Adrenal gland (tissue), 9 donors: ENCODE measurements at regions not wholly inside any gene's neighbourhood (a gene's known extent, or its start where the extent isn't known, plus 50 kb on each side); places are given as distances from the start of the nearest gene placed in this dataset.

Experiments used
- DNase-seq, 7 donors: peaks; one replicate each; pipeline ENCODE4 v3.0.0-alpha.2; 2019 to 2020
- H3K27ac ChIP-seq, 5 donors: fragments of 200-600 bp; sonication (generic) in 4 of 5; 1 replicate in 3 of 5; 2 replicates in 2 of 5; pipeline versions ENCODE4 v1.5.1 to v1.8.0; 2016 to 2020; ENCODE audit warnings: mild to moderate bottlenecking in 1 of 5
- H3K27me3 ChIP-seq: fragments of 200-600 bp; 2 replicates; pipeline ENCODE4 v1.8.0; 2021
- H3K36me3 ChIP-seq, 2 donors: fragments of 200-600 bp; replicated peaks in 1 of 2; 1 replicate in 1 of 2; 2 replicates in 1 of 2; pipeline versions ENCODE4 v1.5.1 to v1.8.0; 2018 to 2022
- H3K4me1 ChIP-seq, 2 donors: fragments of 200-600 bp; replicated peaks in 1 of 2; 1 replicate in 1 of 2; 2 replicates in 1 of 2; pipeline versions ENCODE4 v1.5.1 to v1.8.0; 2018 to 2021
- H3K4me3 ChIP-seq, 4 donors: fragments of 200-600 bp; sonication (generic) in 3 of 4; one replicate each; pipeline ENCODE4 v1.5.1; 2016 to 2018
- H3K9me3 ChIP-seq, 3 donors: fragments of 200-600 bp; sonication (generic) in 1 of 3; replicated peaks in 1 of 3; 1 replicate in 2 of 3; 2 replicates in 1 of 3; pipeline versions ENCODE4 v1.5.1 to v1.8.0; 2016 to 2021
- CTCF ChIP-seq, 6 experiments: fragments of 450-650 bp in 4 of 6; fragments of 200-600 bp in 2 of 6; sonication (generic) in 1 of 6; IDR thresholded peaks; 1 replicate in 5 of 6; 2 replicates in 1 of 6; pipeline versions ENCODE4 v1.5.1 to v1.8.0; 2016 to 2021; ENCODE audit warnings: antibody characterized with exemption in 6 of 6, mild to moderate bottlenecking in 2 of 6, moderate library complexity in 1 of 6
- POLR2A ChIP-seq, 2 donors: fragments of 450-650 bp; IDR thresholded peaks; one replicate each; pipeline ENCODE4 v1.6.1; 2017; ENCODE audit warnings: antibody characterized with exemption in 2 of 2, mild to moderate bottlenecking in 2 of 2, moderate library complexity in 1 of 2
- WGBS, 4 donors: extraction: QIAGEN DNeasy Blood & Tissue Kit in 2 of 4; methylation state at CpG; one replicate each; pipeline versions ENCODE4 v1.1.5 to v1.1.7; 2013 to 2017; 5-methylcytosine and 5-hydroxymethylcytosine counted together
- intact Hi-C, 2 donors: fragments of 100-400 bp; cut with DNase I; formaldehyde crosslinking; loops; one replicate each; pipeline versions ENCODE4 v1.14.1 to v1.15.0; 2022 to 2023
- donor health status: healthy with polysubstance abuse.
- donor health status: Bipolar disorder and iron deficiency.
- donor health status: DM: yes; HTN: yes; CAD: no.
- donor health status: DM: no; HTN: no; CAD: no.
- donor health status: DM: no; HTN: no; CAD: no.

- Histone ChIP-seq H3K4me3 (no peak overlapping the region), H3K27me3 (no peaks in the 10 kb centered on the region), H3K4me1 (no peaks in the 10 kb centered on the region), H3K9me3 (no peaks in the 10 kb centered on the region), H3K36me3 (no peaks in the 10 kb centered on the region), H3K27ac (no peak overlapping the region)
- WGBS, 4 donors, result 64 to 72% (median 70%) methylated on average over 2 of the region's 2 CpGs
- intact Hi-C loops, result no loop called here
- TF ChIP-seq CTCF (IDR thresholded peaks at IDR 0.05) (no peak), POLR2A (IDR thresholded peaks at IDR 0.05) (no peak)
- no peak for DNase-seq
These were observed 199.4 kb upstream of the NRIP1 start for GRCh38 chr21:15264084-15264665.

- H3K36me3 ChIP-seq, result no peaks in the 10 kb centered on the region
- no peaks in the 10 kb centered on the region for H3K27me3 ChIP-seq
- H3K9me3 ChIP-seq, result no peaks in the 10 kb centered on the region
- no peak for DNase-seq
- TF ChIP-seq POLR2A (IDR thresholded peaks at IDR 0.05) (no peak), CTCF (IDR thresholded peaks at IDR 0.05) (no peak)
- H3K4me3 ChIP-seq, result no peak overlapping the region
- H3K27ac ChIP-seq, result no peak overlapping the region
- WGBS, 4 donors, result 86 to 88% (median 88%) methylated on average over 4 of the region's 4 CpGs
- intact Hi-C loops, result no loop called here
- H3K4me1 ChIP-seq, result no peaks in the 10 kb centered on the region
These were observed 207.4 kb upstream of the NRIP1 start for GRCh38 chr21:15272171-15272570.

GRCh38 chr21:15272591-15272990, 207.8 kb upstream of the NRIP1 start:
- intact Hi-C loops, result no loop called here
- H3K4me1 ChIP-seq, result no peaks in the 10 kb centered on the region
- WGBS, 4 donors, result 36 to 63% (median 53%) methylated on average over 2 of the region's 2 CpGs
- no peak for DNase-seq
- no peak for TF ChIP-seq CTCF (IDR thresholded peaks at IDR 0.05)
- TF ChIP-seq POLR2A (IDR thresholded peaks at IDR 0.05), result no peak
- no peak overlapping the region for H3K4me3 ChIP-seq
- no peaks in the 10 kb centered on the region for H3K36me3 ChIP-seq
- no peak overlapping the region for H3K27ac ChIP-seq
- no peaks in the 10 kb centered on the region for H3K27me3 ChIP-seq
- no peaks in the 10 kb centered on the region for H3K9me3 ChIP-seq

GRCh38 chr21:15273244-15273643, 208.4 kb upstream of the NRIP1 start:
- no peaks in the 10 kb centered on the region for H3K36me3 ChIP-seq
- H3K9me3 ChIP-seq, result no peaks in the 10 kb centered on the region
- no peak for DNase-seq
- 94 to 97% (median 96%) methylated on average over 2 of the region's 2 CpGs for WGBS, 4 donors
- H3K4me3 ChIP-seq, result no peak overlapping the region
- intact Hi-C loops, result no loop called here
- TF ChIP-seq POLR2A (IDR thresholded peaks at IDR 0.05) (no peak), CTCF (IDR thresholded peaks at IDR 0.05) (no peak)
- H3K27ac ChIP-seq, result no peak overlapping the region
- no peaks in the 10 kb centered on the region for H3K4me1 ChIP-seq
- H3K27me3 ChIP-seq, result no peaks in the 10 kb centered on the region
